Right atrium auricular region (tissue), 2 donors: ENCODE measurements at regions not wholly inside any gene's neighbourhood (a gene's known extent, or its start where the extent isn't known, plus 50 kb on each side); places are given as distances from the start of the nearest gene placed in this dataset.
A peak's percentile ranks its signal among the peaks of the same experiment; 100 is the strongest.
"Not testable (repeated sequence)": the region's sequence is repeated elsewhere in the genome, so short reads cannot be mapped to it uniquely, and the experiment has no call there.

Experiments
- DNase-seq: peaks from one replicate; pipeline ENCODE4 v3.0.0-alpha.2; 2019; ENCODE audit warnings: low spot score
- H3K27ac ChIP-seq, 2 donors: fragments of 200-600 bp; sonication (generic); 1 replicate in 1 of 2; 2 replicates in 1 of 2; pipeline ENCODE4 v1.5.1; 2016 to 2019
- H3K27me3 ChIP-seq, 2 donors: fragments of 200-600 bp; sonication (generic); one replicate each; pipeline versions ENCODE4 v1.5.1 to v1.6.0; 2017 to 2019
- H3K36me3 ChIP-seq: fragments of 200-600 bp; sonication (generic); one replicate; pipeline ENCODE4 v1.5.1; 2016
- H3K4me1 ChIP-seq, 2 donors: fragments of 200-600 bp; sonication (generic); one replicate each; pipeline versions ENCODE4 v1.5.1 to v1.6.0; 2017 to 2019
- H3K4me3 ChIP-seq, 2 donors: fragments of 200-600 bp; sonication (generic); 1 replicate in 1 of 2; 2 replicates in 1 of 2; pipeline ENCODE4 v1.5.1; 2017 to 2019; ENCODE audit warnings: mild to moderate bottlenecking in 1 of 2, moderate library complexity in 1 of 2
- H3K9me3 ChIP-seq, 2 donors: fragments of 200-600 bp; sonication (generic); one replicate each; pipeline ENCODE4 v1.5.1; 2019
- CTCF ChIP-seq, 2 donors: fragments of 200-600 bp; sonication (generic); IDR thresholded peaks; one replicate each; pipeline ENCODE4 v1.5.1; 2019; ENCODE audit warnings: antibody characterized with exemption in 2 of 2

GRCh38 chr1:70503358-70503757 is 92.3 kb downstream of the CTH start:
- DNase-seq = no peak
- TF ChIP-seq CTCF (IDR thresholded peaks at IDR 0.05) = no peak
- H3K9me3 ChIP-seq = no peaks in the 10 kb centered on the region
- H3K27me3 ChIP-seq = no peaks in the 10 kb centered on the region
- no peaks in the 10 kb centered on the region for H3K36me3 ChIP-seq
- no peak overlapping the region for H3K27ac ChIP-seq
- H3K4me3 ChIP-seq = no peak overlapping the region
- no peaks in the 10 kb centered on the region for H3K4me1 ChIP-seq

GRCh38 chr1:70504176-70504820 is 93.2 kb downstream of the CTH start:
- no peak for TF ChIP-seq CTCF (IDR thresholded peaks at IDR 0.05)
- DNase-seq = no peak
- no peaks in the 10 kb centered on the region for H3K9me3 ChIP-seq
- no peak overlapping the region for H3K4me3 ChIP-seq
- H3K36me3 ChIP-seq = no peaks in the 10 kb centered on the region
- no peaks in the 10 kb centered on the region for H3K27me3 ChIP-seq
- no peaks in the 10 kb centered on the region for H3K4me1 ChIP-seq
- H3K27ac ChIP-seq = no peak overlapping the region

- H3K36me3 ChIP-seq = no peaks in the 10 kb centered on the region
- no peak overlapping the region for H3K27ac ChIP-seq
- no peak for TF ChIP-seq CTCF (IDR thresholded peaks at IDR 0.05)
- no peak for DNase-seq
- no peak overlapping the region for H3K4me3 ChIP-seq
- H3K4me1 ChIP-seq = no peaks in the 10 kb centered on the region
- H3K9me3 ChIP-seq = no peaks in the 10 kb centered on the region
- no peaks in the 10 kb centered on the region for H3K27me3 ChIP-seq
Observed at GRCh38 chr1:70504821-70505193, 93.7 kb downstream of the CTH start.

GRCh38 chr1:70507991-70508390 is 96.9 kb downstream of the CTH start:
- DNase-seq, H3K27me3 ChIP-seq, H3K4me3 ChIP-seq: not testable (repeated sequence)

GRCh38 chr1:70509996-70510876 is 99.2 kb downstream of the CTH start:
- DNase-seq = no peak
- H3K27ac ChIP-seq = no peak overlapping the region
- TF ChIP-seq CTCF (IDR thresholded peaks at IDR 0.05) = peak; percentile 17 to 70

More at GRCh38 chr1:70507991-70508390, 96.9 kb downstream of the CTH start:
- H3K4me1 ChIP-seq, H3K9me3 ChIP-seq, H3K27ac ChIP-seq, H3K36me3 ChIP-seq: not testable (repeated sequence)

GRCh38 chr1:70517444-70517843 is 106.4 kb downstream of the CTH start:
- Histone ChIP-seq H3K36me3 (no peaks in the 10 kb centered on the region), H3K27ac (no peak overlapping the region), H3K9me3 (no peaks in the 10 kb centered on the region), H3K4me3 (no peak overlapping the region), H3K27me3 (no peaks in the 10 kb centered on the region), H3K4me1 (no peaks in the 10 kb centered on the region)
- no peak for TF ChIP-seq CTCF (IDR thresholded peaks at IDR 0.05)
- DNase-seq = no peak

More at GRCh38 chr1:70509996-70510876, 99.2 kb downstream of the CTH start:
- H3K9me3 ChIP-seq = no peaks in the 10 kb centered on the region
- H3K27me3 ChIP-seq = no peaks in the 10 kb centered on the region
- no peaks in the 10 kb centered on the region for H3K36me3 ChIP-seq
- no peaks in the 10 kb centered on the region for H3K4me1 ChIP-seq
- H3K4me3 ChIP-seq = no peak overlapping the region
